Heart left ventricle (tissue), 16 donors: ENCODE measurements at regions not wholly inside any gene's neighbourhood (a gene's known extent, or its start where the extent isn't known, plus 50 kb on each side); places are given as distances from the start of the nearest gene placed in this dataset.
"Not testable (repeated sequence)": the region's sequence is repeated elsewhere in the genome, so short reads cannot be mapped to it uniquely, and the experiment has no call there.

Experiments used
- ATAC-seq, 4 donors: fragments of 200-7000 bp; cut with Tn5 transposase; one replicate each; pipeline ENCODE4 v1.9.1; 2020 to 2022; ENCODE audit warnings: moderate library complexity in 4 of 4, mild to moderate bottlenecking in 3 of 4, moderate number of reproducible peaks in 1 of 4
- DNase-seq, 5 donors: peaks; one replicate each; pipeline ENCODE4 v3.0.0-alpha.2; 2020
- H3K27ac ChIP-seq, 12 donors: fragments of 200-600 bp; sonication (generic) in 4 of 12; one replicate each; pipeline versions ENCODE4 v1.5.0 to v1.8.0; 2016 to 2022; ENCODE audit warnings: mild to moderate bottlenecking in 2 of 12
- H3K27me3 ChIP-seq, 9 donors: fragments of 200-600 bp; sonication (generic) in 2 of 9; one replicate each; pipeline versions ENCODE4 v1.5.1 to v1.8.0; 2016 to 2022; ENCODE audit warnings: mild to moderate bottlenecking in 3 of 9
- H3K36me3 ChIP-seq, 9 donors: fragments of 200-600 bp; sonication (generic) in 2 of 9; one replicate each; pipeline versions ENCODE4 v1.5.0 to v1.8.0; 2018 to 2022; ENCODE audit warnings: mild to moderate bottlenecking in 2 of 9
- H3K4me1 ChIP-seq, 12 donors: fragments of 200-600 bp; sonication (generic) in 4 of 12; one replicate each; pipeline versions ENCODE4 v1.5.0 to v1.8.0; 2016 to 2022; ENCODE audit warnings: mild to moderate bottlenecking in 3 of 12
- H3K4me3 ChIP-seq, 12 donors: fragments of 200-600 bp; sonication (generic) in 4 of 12; one replicate each; pipeline versions ENCODE4 v1.5.0 to v1.8.0; 2017 to 2022; ENCODE audit warnings: mild to moderate bottlenecking in 9 of 12, moderate library complexity in 4 of 12
- H3K9me3 ChIP-seq, 12 donors: fragments of 200-600 bp; sonication (generic) in 4 of 12; one replicate each; pipeline versions ENCODE4 v1.5.0 to v1.8.0; 2016 to 2022; ENCODE audit warnings: mild to moderate bottlenecking in 1 of 12
- CTCF ChIP-seq, 12 donors: fragments of 200-600 bp; sonication (generic) in 4 of 12; IDR thresholded peaks; one replicate each; pipeline versions ENCODE4 v1.5.0 to v1.8.0; 2018 to 2022; ENCODE audit warnings: antibody characterized with exemption in 12 of 12, mild to moderate bottlenecking in 5 of 12
- POLR2A ChIP-seq, 2 donors: fragments of 450-650 bp; IDR thresholded peaks; one replicate each; pipeline ENCODE4 v1.6.1; 2017; ENCODE audit warnings: antibody characterized with exemption in 2 of 2, mild to moderate bottlenecking in 2 of 2, moderate library complexity in 2 of 2
- WGBS, 4 donors: extraction: QIAGEN DNeasy Blood & Tissue Kit in 2 of 4; methylation state at CpG; one replicate each; pipeline versions ENCODE4 v1.1.5 to v1.1.7; 2013 to 2018; 5-methylcytosine and 5-hydroxymethylcytosine counted together
- intact Hi-C, 10 donors: fragments of 100-400 bp; cut with DNase I; formaldehyde crosslinking; loops; one replicate each; pipeline versions ENCODE4 v1.11.1 to v1.14.2; 2022
- donor health status: ischemic (EF 13 %, LVEDD 7.1; RV severe dilation, severe dysfunction).
- donor health status: healthy with polysubstance abuse.
- donor health status: DM: no; HTN: yes; CAD: no.
- donor health status: DM: no; HTN: no; CAD: no.
- donor health status: ischemic (EF 25% LVEDD 6.9; RV normal size, moderate dysfunction).
- donor health status: ischemic (EF 25% LVEDD 5.7; RV mildly dilated, moderate dysfunction).
- donor health status: healthy.
- donor health status: DM: yes; HTN: yes; CAD: no.
- donor health status: ischemic (EF 35%, LVEDD 5.7; RV mildly dilated, moderate dysfunction).
- donor health status: nonischemic (EF 11% LVEDD 7.7; RV severe dilation, severe dysfunction).
- donor health status: DM: yes; HTN: yes; CAD: no.
- donor health status: PGD.
- donor health status: ischemic (EF 29% LVEDD 5.4; RV normal size, mild dysfunction).
- donor health status: nonischemic (EF 23%, LVEDD 6.1; RV moderate dilation, normal function).

- Histone ChIP-seq H3K36me3 (no peaks in the 10 kb centered on the region), H3K4me3 (no peak overlapping the region), H3K27me3 (no peaks in the 10 kb centered on the region), H3K4me1 (peaks cover 0 to 10% (median 0%) of the 10 kb centered on the region in 12 donors), H3K9me3 (no peaks in the 10 kb centered on the region), H3K27ac (no peak overlapping the region)
- 91 to 95% (median 94%) methylated on average over 5 of the region's 5 CpGs for WGBS, 4 donors
- DNase-seq (no peak), ATAC-seq (no peak)
- TF ChIP-seq POLR2A (IDR thresholded peaks at IDR 0.05) (no peak), CTCF (IDR thresholded peaks at IDR 0.05) (no peak)
- intact Hi-C loops, result loop anchor here in 1 of 10 donors (10.0 kb wide), 1 partner anchor 155 kb away; no protein-coding TSS in a partner anchor
Measured at GRCh38 chr17:31679667-31680066, 179.4 kb downstream of the COPRS start.

DNA sequence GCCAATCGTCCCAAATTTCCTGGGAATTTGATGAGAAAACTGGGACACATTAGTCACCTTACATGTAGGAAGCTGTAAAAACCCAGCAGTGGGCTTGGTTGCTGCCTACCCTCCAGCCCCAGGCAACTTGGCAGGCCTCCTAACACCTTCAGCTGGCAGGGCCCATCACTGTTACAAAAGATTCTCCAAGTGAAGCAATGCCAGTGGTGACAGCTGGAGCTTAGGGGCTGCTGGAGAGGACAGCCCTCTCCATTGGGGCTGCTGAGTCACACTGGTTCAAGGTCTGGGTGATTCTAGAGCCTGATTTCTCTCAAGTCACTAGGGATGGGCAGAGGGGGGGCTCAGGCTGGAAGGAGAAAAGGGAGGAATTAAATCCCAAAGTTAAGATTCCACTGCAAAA lies 180.6 kb downstream of the COPRS start:
- peak in 2 of 5 donors; percentile 40 to 41 for DNase-seq
- intact Hi-C loops, result loop anchor here in 1 of 10 donors (10.0 kb wide), 1 partner anchor 156 kb away; no protein-coding TSS in a partner anchor
- no peaks in the 10 kb centered on the region for H3K27me3 ChIP-seq
- WGBS, 4 donors, result 71 to 88% (median 78%) methylated on average over 1 of the region's 1 CpG
- TF ChIP-seq CTCF (IDR thresholded peaks at IDR 0.05), result no peak
- TF ChIP-seq POLR2A (IDR thresholded peaks at IDR 0.05), result no peak
- no peak overlapping the region for H3K27ac ChIP-seq
- H3K36me3 ChIP-seq, result no peaks in the 10 kb centered on the region
- H3K9me3 ChIP-seq, result no peaks in the 10 kb centered on the region
- ATAC-seq, result peak in 3 of 4 donors; percentile 34 to 60 (median 57)
- peaks cover 0 to 10% (median 0%) of the 10 kb centered on the region in 12 donors for H3K4me1 ChIP-seq
- H3K4me3 ChIP-seq, result no peak overlapping the region

DNA sequence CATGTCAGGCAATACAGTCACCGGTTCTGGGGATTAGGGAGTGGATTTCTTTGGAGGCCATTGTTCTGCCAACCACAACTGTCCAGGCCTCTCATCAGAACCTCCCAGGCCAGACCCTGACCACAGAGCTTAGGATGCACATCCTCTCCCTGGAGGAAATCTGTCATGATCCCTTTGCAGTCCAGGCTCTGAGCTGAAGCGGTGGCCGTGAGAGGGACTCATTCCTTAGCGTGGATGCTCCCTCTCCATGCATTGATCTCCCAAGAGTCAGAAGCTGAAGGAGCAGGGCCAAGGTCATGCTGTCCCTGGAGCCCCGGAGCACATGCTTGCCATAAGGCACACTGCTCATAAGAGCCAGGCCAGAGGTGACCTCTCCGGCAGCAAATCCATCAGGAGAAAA lies 181.4 kb downstream of the COPRS start:
- no peak overlapping the region for H3K27ac ChIP-seq
- TF ChIP-seq POLR2A (IDR thresholded peaks at IDR 0.05) (no peak), CTCF (IDR thresholded peaks at IDR 0.05) (no peak)
- no peak for ATAC-seq

DNA sequence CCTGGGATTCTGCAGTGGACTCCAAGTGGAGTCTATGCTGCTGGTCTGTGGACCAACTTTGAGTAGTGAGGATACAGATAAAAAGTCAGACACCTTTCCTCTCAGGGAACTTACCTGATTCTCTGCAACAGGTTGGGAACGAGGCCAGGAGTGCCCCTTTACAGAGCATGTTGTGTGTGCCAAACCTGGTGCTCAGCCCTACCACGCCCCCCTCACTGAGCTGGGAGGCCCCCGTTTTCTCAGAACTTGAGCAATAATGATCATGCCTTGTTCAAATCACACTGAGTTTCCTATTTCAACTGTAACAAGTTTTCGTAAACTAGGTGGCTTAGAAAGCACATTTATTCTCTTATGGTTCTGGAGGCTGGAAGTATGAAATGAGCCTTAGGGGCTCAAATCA lies 182.0 kb downstream of the COPRS start:
- H3K27ac ChIP-seq, result no peak overlapping the region
- H3K4me3 ChIP-seq, result no peak overlapping the region
- H3K36me3 ChIP-seq, result no peaks in the 10 kb centered on the region
- TF ChIP-seq POLR2A (IDR thresholded peaks at IDR 0.05), result no peak
- TF ChIP-seq CTCF (IDR thresholded peaks at IDR 0.05), result no peak
- DNase-seq (peak in 1 of 5 donors; percentile 28), ATAC-seq (no peak)
- intact Hi-C loops, result loop anchor here in 1 of 10 donors (10.0 kb wide), 1 partner anchor 158 kb away; no protein-coding TSS in a partner anchor
- 94 to 100% (median 96%) methylated on average over 4 of the region's 4 CpGs for WGBS, 4 donors
- H3K4me1 ChIP-seq, result peaks cover 0 to 10% (median 0%) of the 10 kb centered on the region in 12 donors
- no peaks in the 10 kb centered on the region for H3K9me3 ChIP-seq
- no peaks in the 10 kb centered on the region for H3K27me3 ChIP-seq

More for the DNA sequence above, 181.4 kb downstream of the COPRS start:
- no peaks in the 10 kb centered on the region for H3K9me3 ChIP-seq
- peaks cover 0 to 10% (median 0%) of the 10 kb centered on the region in 12 donors for H3K4me1 ChIP-seq
- WGBS, 4 donors, result 68 to 79% (median 74%) methylated on average over 6 of the region's 6 CpGs
- no peaks in the 10 kb centered on the region for H3K27me3 ChIP-seq
- H3K4me3 ChIP-seq, result no peak overlapping the region
- intact Hi-C loops, result loop anchor here in 1 of 10 donors (10.0 kb wide), 1 partner anchor 157 kb away; no protein-coding TSS in a partner anchor
- no peaks in the 10 kb centered on the region for H3K36me3 ChIP-seq
- DNase-seq, result peak in 1 of 5 donors; percentile 27

GRCh38 chr17:31675392-31675791 lies 183.7 kb downstream of the COPRS start:
- intact Hi-C loops, result loop anchor here in 1 of 10 donors (10.0 kb wide), 1 partner anchor 159 kb away; no protein-coding TSS in a partner anchor
- H3K4me3 ChIP-seq, H3K27ac ChIP-seq, H3K36me3 ChIP-seq, DNase-seq, H3K4me1 ChIP-seq, ATAC-seq, H3K27me3 ChIP-seq, H3K9me3 ChIP-seq: not testable (repeated sequence)
- 76 to 91% (median 88%) methylated on average over 5 of the region's 5 CpGs for WGBS, 4 donors
